Ecto neural progenitor cell (in vitro differentiated cells): ENCODE measurements at regions not wholly inside any gene's neighbourhood (a gene's known extent, or its start where the extent isn't known, plus 50 kb on each side); places are given as distances from the start of the nearest gene placed in this dataset.
"Not testable (repeated sequence)": the region's sequence is repeated elsewhere in the genome, so short reads cannot be mapped to it uniquely, and the experiment has no call there.

ENCODE experiments used
- DNase-seq: peaks from one replicate; pipeline ENCODE4 v3.0.0-alpha.2; 2018; ENCODE audit warnings: low spot score

DNA sequence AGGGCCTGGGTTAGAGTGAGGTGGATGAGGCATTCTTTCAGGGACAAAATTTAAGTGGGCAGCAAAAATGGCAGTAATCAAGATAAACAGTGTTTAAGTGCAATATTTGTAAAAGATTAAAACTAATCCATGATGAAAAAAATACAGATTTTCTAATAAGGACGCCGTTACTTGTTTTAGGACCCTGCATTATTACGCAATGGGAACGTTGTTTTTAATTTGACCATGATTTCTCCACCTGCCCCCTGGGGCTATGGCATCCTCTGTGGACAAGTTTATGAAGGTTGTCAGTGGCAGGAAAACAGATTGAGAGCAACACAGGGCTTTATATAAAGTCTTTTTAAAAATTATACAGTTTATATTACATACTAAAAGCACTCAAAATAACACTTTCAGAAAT lies 380.6 kb upstream of the PHF14 start:
- DNase-seq = no peak

DNA sequence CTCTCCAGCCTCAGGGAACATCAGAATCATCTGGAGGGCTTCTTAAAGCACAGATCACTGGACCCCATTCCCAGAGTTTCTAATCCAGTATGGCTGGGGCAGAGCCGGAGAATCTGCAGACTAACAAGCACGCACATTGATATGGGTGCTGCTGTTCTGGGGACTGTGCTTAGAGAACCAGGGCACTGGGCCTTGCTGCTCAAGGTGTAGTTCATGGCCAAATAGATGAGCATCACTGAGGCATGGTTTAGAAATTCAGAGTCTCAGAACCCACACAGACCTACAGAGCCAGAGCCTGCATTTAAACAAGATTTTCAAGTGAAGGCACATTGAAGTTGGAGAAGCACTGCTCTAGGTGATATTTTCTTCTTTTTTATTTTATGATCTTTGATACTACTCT lies 376.8 kb upstream of the PHF14 start:
- no peak for DNase-seq

DNA sequence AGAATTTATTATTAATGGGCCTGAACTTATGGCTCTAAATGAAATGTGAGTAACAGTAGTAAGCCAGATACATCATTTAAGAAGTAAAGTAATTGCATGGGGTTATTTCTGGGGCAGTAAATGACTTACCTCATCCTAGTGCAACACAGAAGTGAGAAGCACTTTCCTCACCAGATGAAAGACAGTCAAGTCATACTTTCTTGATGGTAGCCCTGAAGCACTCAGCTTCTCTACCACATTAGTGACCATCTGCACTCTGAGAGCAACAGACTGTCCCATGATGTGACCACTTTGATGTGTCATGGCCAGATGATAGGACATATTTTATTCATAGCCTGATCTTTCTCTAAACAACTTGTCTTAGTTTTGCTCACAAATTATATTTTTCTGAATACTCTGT lies 369.5 kb upstream of the PHF14 start:
- DNase-seq = no peak

DNA sequence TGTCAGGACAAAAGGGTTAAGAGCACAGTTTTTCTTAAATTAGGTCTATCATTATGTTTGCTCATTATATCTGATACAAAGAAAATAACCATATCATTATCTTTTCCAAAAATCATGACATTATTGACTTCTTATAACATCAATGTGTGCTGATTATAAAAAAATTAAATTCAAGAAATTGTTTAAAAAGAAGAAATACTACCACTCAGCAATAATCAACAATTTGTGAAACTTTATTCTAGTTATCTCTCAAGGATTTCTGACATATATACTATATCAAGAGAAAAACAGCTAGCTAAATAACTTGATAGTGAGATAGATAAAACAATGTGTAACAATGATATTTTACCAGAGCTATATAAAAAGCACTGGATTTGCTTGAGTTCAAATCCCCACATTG lies 360.7 kb upstream of the PHF14 start:
- no peak for DNase-seq

DNA sequence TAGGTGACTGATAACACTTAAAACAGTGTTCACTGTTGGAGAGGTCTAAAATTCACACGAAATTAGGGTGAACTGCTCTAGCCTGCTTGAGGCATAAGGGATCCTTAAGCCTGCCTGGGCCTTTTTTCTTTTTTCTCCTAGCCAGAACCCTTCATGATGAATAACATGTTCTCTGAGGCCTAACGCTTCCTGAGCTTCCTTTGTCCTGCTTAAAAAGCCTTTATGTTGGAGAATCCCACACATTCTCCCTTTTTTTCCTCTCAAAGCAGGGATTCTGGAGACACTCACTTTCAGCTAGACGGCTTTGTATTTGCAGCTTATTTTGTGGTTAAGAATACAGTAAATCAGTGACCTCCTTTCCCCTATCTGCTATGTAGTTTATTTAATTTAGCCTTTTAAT lies 354.7 kb upstream of the PHF14 start:
- DNase-seq = no peak

DNA sequence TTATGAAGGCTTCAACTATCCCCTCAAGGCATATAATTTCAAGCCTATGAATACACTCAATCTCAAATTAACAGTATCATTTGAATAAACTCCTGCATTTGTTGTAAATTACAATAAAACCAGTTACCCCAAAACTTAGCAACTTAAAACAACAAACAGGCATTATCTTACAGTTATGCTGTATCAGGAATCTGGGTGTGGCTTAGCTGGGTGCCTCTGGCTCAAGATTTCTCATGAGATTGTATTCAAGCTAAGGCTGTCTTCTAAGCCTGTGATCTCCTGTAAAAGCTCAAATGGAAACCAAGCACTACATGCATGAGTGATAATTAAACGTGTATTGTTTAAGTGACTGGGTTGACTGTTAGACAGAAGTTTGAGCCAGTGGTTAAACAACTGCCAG lies 341.0 kb upstream of the PHF14 start:
- DNase-seq = no peak

DNA sequence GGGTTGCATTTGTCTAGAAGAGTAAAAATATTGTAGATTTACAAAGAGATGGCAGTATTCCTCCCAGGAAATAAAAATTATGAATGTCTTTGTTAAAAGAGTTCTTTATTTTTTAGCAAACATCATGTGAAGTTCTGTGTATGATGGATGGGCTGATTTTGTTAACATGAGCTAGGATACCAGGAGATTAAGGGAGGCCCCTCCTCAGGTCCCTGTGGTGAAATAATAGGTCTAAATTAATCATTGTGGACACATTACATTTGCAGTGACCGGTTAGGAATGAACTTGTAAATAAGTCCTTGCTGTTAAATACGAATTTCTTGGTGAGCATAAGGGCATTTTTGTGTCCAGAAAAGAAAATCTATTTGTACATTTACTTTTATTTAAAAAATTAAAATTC lies 339.4 kb upstream of the PHF14 start:
- DNase-seq = no peak

DNA sequence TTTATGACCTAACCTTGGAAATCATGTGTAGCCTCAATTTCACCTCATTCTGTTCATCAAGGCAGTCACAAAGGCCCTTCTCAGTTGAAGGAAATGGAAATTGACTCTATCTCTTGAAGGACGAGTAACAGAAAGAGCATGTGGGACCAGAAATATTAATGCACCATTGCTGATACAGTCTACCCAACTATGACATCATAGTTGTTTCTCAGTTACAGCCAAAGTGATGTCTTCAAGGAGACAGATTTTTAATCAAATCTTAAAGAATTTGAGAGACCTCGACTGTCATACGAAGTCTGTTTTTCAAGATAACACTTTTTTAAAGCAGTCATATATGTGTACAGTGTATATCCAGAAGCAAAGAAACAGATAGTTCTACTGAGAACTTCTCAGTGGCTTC lies 335.7 kb upstream of the PHF14 start:
- DNase-seq = no peak

DNA sequence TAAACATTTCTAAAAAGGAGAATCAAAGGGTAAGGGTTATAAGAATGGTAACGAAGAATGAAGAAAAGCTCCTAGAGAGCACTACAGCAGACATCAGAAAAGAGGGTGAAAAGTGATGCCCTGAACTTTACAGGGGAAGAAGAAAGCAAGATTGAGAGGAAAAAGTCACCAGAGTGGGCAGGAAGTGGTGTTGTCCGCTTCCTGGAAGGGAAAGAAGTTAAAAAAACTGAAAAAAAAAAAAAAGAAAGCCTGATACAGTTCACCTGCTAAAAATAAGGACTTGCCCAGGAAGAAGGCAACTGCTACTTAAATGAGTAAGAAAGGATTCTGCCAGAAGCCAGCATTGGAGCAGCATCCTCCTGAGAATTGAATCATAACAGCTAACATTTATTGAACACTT lies 330.1 kb upstream of the PHF14 start:
- DNase-seq = no peak

DNA sequence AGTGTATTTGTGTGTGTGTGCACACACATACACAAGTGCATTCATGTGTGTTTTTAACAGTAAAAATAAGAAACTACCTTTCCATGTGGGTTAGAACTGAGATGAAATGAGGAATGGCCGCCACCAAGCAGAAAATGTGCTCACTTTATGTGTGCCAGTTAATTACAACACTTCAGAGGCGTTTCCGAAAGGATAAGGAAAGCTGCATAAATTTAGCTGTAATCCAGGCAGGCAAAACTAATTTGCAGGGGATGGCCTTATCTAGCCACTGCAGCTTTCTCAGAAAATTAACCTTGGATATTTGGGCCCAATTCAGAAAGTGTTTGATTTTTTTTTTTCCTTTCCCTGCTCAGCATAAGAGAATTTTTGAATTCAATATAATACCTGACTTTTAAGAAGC lies 328.8 kb upstream of the PHF14 start:
- no peak for DNase-seq

DNA sequence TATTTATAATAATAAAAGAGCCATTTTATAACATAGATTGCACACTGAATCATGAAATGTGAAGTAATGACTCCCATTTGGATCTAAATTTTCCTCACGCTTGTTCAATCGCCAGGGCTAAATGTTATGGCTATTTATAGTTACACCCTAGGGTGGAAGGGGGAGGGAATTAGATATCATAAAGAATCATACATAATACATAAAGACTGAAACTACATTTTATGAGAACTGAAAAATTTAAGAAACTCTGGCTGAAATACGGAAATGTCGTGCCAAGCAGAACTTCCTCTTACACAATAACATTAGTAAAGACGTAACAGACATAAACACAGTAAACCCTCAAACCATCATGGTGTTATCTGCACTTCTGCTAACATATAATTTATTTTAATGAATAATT lies 327.5 kb upstream of the PHF14 start:
- no peak for DNase-seq

DNA sequence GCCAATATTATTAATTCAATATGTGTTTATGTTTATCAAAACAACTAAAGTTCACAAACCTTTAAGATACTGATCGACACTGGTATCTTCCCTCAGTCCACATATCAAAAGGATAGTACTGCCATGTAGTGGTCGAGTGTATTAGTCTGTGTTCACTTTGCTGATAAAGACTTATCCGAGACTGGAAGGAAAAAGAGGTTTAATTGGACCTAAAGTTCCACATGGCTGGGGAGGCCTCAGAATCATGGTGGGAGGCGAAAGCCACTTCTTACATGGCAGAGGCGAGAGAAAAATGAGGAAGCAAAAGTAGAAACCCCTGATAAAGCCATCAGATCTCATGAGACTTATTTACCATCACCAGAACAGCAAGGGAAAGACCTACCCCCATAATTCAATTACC lies 325.4 kb upstream of the PHF14 start:
- no peak for DNase-seq

DNA sequence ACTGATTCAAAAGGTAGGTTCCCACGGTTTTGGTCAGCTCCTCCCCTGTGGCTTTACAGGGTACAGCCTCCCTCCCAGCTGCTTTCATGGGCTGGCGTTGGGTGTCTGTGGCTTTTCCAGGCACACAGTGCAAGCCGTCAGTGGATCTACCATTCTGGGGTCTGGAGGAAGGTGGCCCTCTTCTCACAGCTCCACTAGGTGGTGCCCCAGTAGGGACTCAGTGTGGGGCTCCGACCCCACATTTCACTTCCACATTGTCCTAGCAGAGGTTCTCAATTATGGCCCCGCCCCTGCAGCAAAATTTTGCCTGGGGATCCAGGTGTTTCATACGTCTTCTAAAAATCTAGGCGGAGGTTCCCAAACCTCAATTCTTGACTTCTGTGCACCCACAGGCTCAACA lies 324.6 kb upstream of the PHF14 start:
- DNase-seq = not testable (repeated sequence)

DNA sequence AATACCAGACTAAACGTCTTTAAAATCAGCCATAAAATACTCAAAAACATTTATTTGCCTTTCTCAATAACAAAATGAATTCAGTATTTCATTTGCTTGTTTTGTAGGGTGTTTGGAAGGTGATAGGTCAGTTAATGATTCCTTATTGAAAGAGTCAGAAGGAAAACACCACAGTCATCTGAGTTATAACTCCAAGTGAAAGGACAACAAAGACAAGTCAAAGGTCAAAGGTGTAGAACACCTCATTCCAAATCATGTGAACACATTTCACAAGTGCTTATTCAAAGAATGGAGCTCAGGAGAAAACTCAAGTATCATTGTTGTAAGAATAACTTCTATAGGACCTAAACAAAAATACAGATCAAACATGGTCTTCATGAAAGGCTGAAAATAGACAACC lies 318.6 kb upstream of the PHF14 start:
- no peak for DNase-seq

DNA sequence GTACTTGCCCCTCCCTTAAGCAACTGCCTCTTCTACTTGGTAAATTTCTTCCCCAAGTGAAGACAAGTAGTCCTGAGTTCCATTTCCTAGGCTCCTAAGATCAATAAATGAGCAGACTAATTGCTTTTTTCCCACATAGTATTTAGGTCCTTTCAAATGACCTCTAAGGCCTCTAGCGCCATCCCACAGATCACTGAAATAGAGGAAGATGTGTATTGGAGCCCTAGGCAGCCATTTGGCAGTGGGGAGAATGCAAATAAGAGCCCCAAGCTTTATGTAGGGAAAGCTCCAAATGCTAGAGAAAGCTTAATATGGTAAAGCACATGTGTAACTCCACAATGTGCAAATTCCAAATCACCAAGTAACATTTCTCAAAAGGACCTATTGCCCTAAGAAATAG lies 316.5 kb upstream of the PHF14 start:
- DNase-seq = no peak

DNA sequence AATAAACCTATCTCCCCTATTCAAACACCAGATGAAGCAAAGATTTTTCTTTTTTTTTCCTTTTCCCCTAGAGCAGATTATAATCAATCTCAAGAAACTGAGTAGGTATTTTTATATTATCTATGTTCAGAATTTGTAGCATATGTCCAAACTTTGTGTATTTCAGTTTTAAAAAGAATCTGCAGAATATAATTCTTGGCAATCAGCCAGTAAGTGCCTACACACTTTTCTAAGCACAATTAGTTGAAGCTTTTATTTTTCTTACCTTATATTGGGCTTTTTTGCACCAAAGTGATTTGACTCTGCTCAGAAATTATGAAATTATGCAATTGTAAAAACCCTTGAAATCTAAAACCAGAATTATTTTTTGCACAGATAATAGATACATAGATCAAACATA lies 315.8 kb upstream of the PHF14 start:
- no peak for DNase-seq

DNA sequence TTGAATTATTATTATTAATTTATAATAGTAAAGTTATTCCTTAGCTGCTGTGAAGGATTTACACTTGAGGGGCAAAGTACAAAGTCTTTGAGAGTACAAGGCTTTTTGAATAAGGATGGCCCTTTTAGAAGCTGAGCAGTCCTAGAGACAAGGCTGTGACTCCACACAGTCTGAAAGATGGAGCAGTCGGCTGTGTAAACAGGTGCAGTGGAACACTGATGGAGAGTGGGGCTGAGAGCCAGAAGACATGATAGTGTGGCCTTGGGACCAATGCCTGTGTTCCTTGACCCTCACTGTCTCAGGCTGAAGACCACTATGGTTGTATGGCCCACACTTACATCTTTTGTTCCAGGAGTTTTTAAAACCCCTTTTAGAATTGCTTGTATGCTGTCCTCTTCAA lies 311.2 kb upstream of the PHF14 start:
- no peak for DNase-seq

DNA sequence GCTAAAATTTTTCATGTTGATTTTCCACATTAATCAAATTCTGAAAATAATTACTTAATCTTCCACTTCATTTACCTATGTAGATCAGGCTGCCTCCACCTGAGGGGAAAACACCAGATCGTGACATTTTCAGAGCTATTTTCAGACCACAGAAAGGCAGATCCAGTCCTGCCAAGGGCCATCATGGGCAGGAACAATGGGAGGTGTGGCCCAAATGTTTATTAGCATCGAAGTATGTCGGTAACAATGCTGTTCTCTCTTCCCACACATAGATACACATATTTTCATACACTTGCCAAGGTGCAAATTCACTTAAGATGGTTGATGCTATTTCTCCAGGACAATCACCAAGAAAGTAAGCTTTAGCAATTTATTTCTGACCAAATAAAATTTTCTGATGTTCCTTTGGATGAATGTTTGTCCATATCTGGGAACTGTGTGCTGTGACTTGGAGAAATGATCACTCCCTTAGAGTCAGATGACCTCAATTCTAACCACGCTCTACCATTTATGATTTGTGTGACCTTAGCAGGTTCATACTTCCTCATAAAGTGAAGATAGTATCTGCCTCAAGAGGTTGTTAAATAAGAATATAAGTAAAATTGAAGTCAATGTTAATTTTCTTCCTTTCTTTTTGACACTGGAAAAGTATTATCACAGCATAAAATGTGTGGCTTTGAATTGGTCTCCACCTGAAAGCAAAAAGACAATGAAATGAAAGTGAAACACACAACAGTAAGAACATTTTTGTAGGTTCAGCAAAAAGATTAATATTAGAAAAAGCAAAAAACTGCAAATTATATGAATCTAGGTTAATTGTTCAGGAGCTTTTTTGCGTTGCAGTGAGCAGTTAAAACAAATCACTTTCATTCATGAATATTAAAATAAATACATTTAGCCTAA lies 310.4 kb upstream of the PHF14 start:
- no peak for DNase-seq

DNA sequence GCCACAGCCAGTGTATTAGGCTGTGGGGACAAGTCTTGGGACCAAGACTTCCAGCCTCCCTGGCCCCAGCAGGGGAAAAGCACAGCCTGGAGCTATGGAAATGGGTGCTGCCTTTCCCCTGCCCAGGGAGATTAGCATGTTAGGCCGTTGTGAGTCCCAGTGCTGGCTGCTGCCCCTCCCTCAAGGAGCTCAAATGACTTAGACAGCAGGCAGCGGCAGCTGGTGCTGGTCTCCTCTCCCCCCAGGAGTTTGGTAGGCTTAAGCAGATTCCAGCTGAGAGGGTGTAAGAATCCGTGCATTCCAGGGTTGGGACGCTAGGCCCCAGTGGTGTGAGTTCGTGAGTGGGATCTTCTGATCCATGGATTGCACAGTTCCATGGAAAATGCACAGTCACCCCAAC lies 301.5 kb upstream of the PHF14 start:
- DNase-seq = no peak

DNA sequence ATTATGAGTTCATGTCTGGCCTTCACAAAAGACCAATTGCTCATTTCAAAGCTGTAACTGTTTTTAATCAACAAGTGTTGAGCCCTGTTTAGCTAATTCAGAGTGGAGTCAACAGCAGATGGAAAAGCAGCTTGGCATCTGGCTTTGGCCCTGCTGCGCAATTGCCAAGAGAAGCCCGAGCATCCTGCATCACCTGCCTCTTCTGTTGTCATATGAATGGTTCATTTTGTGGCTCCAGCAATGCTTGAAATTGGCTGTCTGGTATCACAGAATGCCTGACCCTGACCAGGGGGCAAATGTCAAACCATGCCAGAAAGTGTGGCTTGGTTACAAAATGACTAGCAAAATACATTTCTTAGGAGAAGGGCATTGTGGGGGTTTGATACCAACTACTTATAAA lies 296.5 kb upstream of the PHF14 start:
- DNase-seq = no peak

DNA sequence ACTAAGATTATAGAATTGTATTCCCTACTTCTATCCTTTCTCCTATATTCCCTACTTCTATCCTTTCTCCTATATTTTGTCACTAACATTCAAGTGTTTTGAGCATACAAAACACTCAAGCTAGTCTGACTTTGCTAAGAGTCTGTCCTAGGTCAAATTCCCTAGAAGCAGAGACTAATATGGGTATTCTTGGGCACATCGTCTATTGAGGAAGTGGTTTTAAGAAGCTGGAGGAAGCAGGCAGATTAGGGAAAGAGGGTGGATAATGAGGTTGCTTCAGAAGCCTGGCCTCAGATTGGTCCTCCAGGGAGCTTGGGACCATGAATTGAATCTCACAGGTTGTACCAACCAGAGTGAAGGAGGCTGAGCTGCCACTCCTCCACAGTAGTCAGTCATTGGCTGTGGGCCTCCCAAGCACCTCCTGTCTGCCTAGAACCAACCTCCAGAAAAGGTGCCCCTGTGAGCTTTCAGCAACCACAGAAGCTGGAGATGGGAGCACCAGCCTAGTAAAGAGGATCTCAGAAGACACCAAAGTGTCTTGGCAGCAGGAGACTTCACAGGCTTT lies 295.9 kb upstream of the PHF14 start:
- DNase-seq = no peak

DNA sequence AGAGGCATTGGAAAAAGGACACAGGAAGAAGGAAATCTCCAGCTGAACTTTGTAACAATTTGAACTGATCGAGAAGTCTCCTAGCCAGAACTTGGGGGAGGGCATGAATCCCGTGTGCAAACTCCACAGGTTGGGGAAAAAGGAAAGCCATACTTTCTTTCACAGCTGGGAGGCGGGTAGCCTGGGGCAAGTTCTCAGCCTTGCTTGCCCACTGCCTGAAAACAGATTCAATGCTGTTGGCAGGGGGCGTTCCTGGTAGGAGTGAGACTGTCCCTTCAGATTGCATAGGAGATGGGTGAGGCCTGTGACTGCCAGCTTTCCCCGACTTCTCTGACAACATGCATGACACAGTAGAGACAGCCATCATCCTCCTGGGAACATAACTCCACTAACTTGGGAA lies 289.1 kb upstream of the PHF14 start:
- DNase-seq = no peak

DNA sequence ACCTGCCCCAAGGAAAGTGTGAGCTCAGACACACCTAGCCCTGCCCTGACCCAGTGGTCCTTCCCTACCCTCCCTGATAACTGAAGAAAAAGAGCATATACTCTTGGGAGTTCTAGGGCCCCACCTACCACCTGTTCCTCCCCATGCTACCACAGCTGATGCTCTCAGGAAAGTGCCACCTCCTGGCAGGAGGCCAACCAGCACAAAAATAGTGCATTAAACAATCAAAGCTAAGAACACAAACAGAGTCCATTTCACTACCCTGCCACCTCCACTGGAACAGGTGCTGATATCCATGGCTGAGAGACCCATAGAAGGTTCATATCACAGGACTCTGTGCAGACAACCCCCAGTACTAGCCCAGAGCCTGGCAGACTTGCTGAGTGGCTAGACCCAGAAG lies 288.6 kb upstream of the PHF14 start:
- no peak for DNase-seq

DNA sequence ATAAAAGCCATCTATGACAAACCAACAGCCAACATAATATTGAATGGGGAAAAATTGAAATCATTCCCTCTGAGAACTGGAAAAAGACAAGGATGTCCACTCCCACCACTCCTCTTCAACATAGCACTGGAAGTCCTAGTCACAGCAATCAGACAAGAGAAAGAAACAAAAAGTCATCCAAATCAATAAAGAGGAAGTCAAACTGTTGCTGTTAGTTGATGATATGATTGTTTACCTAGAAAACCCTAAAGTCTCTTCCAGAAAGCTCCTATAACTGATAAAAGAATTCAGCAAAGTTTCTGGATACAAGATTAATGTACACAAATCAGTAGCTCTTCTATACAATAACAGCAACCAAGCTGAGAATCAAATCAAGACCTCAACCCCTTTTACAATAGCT lies 285.1 kb upstream of the PHF14 start:
- DNase-seq = no peak
